ENCODE measurements at regions not wholly inside any gene's neighbourhood (a gene's known extent, or its start where the extent isn't known, plus 50 kb on each side); places are given as distances from the start of the nearest gene placed in this dataset.

- H4K20me1 ChIP-seq (ENCODE audit: insufficient read depth, low read length) = no peaks in the 10 kb centered on the region
- no peaks in the 10 kb centered on the region for H3K79me2 ChIP-seq (ENCODE audit: low read length)
- peaks cover under 1% of the 10 kb centered on the region; the same call in 1 of the 2 replicates for H3K4me1 ChIP-seq (ENCODE audit: low read length)
- no peaks in the 10 kb centered on the region for H3K27me3 ChIP-seq (ENCODE audit: low read depth, low read length)
- no peak overlapping the region for H3K9ac ChIP-seq (ENCODE audit: low read length)
- TF ChIP-seq CTCF (IDR thresholded peaks at IDR 0.05; ENCODE audit: low read depth, low read length) (peak; percentile 88), EZH2phosphoT487 (IDR thresholded peaks at IDR 0.05; ENCODE audit: low read depth) (no peak)
- no peaks in the 10 kb centered on the region for H3K36me3 ChIP-seq (replicated peaks; ENCODE audit: low read depth, low read length)
- H3K4me3 ChIP-seq (ENCODE audit: low read length) = no peak overlapping the region
- peak overlapping the region; percentile 34; the same call in 1 of the 2 replicates for H2AFZ ChIP-seq (ENCODE audit: low read depth, low read length)
- no peak overlapping the region for H3K27ac ChIP-seq (ENCODE audit: low read length)
- no peaks in the 10 kb centered on the region for H3K9me3 ChIP-seq (ENCODE audit: insufficient read depth, low read length)
- peak overlapping the region; percentile 31; the same call in 1 of the 2 replicates for H3K4me2 ChIP-seq (ENCODE audit: low read length)
These were observed 409.5 kb downstream of the SLC6A15 start for GRCh38 chr12:84502907-84503787.

DNA sequence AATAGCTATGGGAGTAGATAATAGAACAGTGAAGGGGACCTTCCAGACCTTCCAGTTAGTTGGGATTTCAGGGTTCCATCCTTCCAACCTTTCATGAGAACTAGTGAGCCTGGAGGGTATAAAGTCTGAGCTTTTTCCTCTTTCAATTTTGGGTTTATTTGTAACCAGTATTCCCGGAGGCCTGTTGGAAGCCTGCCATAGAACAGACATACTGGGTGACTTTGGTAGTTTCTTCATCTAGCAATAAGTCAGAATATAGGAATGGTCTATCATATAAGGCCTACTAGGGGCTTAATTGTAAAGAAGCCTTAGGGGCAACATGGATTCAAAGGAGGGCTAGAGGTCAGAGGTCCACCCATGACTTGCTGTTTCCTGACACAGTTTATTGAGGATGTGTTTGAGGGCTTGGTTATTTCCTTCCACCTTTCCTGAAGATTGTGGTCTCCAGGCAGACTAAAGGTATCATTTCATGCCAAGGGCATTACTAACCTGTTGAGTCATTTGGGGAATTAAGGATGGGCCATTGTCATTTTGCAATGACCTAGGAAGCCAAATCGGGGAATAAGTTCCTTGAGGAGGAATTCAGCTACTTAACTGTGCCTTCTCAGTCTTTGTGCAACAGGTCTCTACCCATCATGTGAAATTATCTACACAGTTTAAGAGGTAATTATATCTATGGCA is 410.3 kb downstream of the SLC6A15 start:
- Histone ChIP-seq H3K9me3 (ENCODE audit: insufficient read depth, low read length) (no peaks in the 10 kb centered on the region), H3K27me3 (ENCODE audit: low read depth, low read length) (no peaks in the 10 kb centered on the region), H3K4me2 (ENCODE audit: low read length) (no peak overlapping the region), H2AFZ (ENCODE audit: low read depth, low read length) (no peak overlapping the region), H3K4me3 (ENCODE audit: low read length) (no peak overlapping the region), H4K20me1 (ENCODE audit: insufficient read depth, low read length) (no peaks in the 10 kb centered on the region), H3K27ac (ENCODE audit: low read length) (no peak overlapping the region), H3K9ac (ENCODE audit: low read length) (no peak overlapping the region), H3K79me2 (ENCODE audit: low read length) (no peaks in the 10 kb centered on the region), H3K36me3 (replicated peaks; ENCODE audit: low read depth, low read length) (no peaks in the 10 kb centered on the region), H3K4me1 (ENCODE audit: low read length) (no peaks in the 10 kb centered on the region)
- TF ChIP-seq CTCF (IDR thresholded peaks at IDR 0.05; ENCODE audit: low read depth, low read length) (no peak), EZH2phosphoT487 (IDR thresholded peaks at IDR 0.05; ENCODE audit: low read depth) (no peak)

DNA sequence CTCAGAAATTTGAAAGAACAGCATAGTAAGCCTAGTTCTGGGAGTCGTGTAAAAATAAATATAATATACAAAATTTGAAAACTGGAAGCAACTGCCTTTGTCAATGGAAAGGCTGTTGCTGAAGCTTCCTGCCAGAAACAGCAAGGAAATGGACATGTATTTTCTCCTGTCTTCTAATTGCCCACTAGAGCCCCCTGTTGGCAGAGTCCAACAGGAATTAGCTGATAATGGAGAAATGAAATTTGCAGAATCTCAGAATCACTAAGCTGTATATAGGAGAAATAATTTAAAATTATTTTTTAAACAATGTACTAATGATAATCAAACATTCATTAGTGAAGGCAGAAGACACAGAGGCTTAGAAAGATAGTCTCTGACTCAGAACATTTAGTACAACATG is 414.8 kb downstream of the SLC6A15 start:
- Histone ChIP-seq H3K4me1 (ENCODE audit: low read length) (no peaks in the 10 kb centered on the region), H3K4me3 (ENCODE audit: low read length) (no peak overlapping the region), H3K27ac (ENCODE audit: low read length) (no peak overlapping the region), H2AFZ (ENCODE audit: low read depth, low read length) (no peak overlapping the region), H3K36me3 (replicated peaks; ENCODE audit: low read depth, low read length) (no peaks in the 10 kb centered on the region), H3K79me2 (ENCODE audit: low read length) (no peaks in the 10 kb centered on the region), H4K20me1 (ENCODE audit: insufficient read depth, low read length) (no peaks in the 10 kb centered on the region), H3K9ac (ENCODE audit: low read length) (no peak overlapping the region), H3K4me2 (ENCODE audit: low read length) (no peak overlapping the region), H3K27me3 (ENCODE audit: low read depth, low read length) (no peaks in the 10 kb centered on the region), H3K9me3 (ENCODE audit: insufficient read depth, low read length) (no peaks in the 10 kb centered on the region)
- TF ChIP-seq CTCF (IDR thresholded peaks at IDR 0.05; ENCODE audit: low read depth, low read length) (peak; percentile 71), EZH2phosphoT487 (IDR thresholded peaks at IDR 0.05; ENCODE audit: low read depth) (no peak)

DNA sequence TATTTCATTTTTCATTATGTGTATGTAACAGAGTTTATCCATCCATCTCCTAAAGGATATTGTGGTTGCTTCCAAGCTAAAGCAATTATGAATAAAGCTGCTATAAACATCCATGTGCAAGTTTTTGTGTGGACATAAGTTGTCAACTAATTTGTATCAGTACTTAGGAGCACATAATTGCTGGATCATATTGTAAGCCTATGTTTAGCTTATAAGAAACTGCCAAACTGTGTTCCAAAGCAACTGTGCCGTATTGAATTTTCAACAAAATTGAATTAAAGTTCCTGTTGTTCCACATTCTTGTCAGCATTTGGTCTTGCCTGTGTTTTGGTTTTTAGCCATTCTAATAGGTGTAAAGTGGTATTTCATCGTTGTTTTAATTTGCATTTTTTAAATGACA is 416.9 kb downstream of the SLC6A15 start:
- Histone ChIP-seq H2AFZ (ENCODE audit: low read depth, low read length) (no peak overlapping the region), H3K9ac (ENCODE audit: low read length) (no peak overlapping the region), H3K27ac (ENCODE audit: low read length) (no peak overlapping the region), H3K9me3 (ENCODE audit: insufficient read depth, low read length) (no peaks in the 10 kb centered on the region), H3K4me2 (ENCODE audit: low read length) (no peak overlapping the region), H3K79me2 (ENCODE audit: low read length) (no peaks in the 10 kb centered on the region), H3K4me3 (ENCODE audit: low read length) (no peak overlapping the region), H3K4me1 (ENCODE audit: low read length) (no peaks in the 10 kb centered on the region), H4K20me1 (ENCODE audit: insufficient read depth, low read length) (no peaks in the 10 kb centered on the region), H3K36me3 (replicated peaks; ENCODE audit: low read depth, low read length) (no peaks in the 10 kb centered on the region), H3K27me3 (ENCODE audit: low read depth, low read length) (no peaks in the 10 kb centered on the region)
- TF ChIP-seq EZH2phosphoT487 (IDR thresholded peaks at IDR 0.05; ENCODE audit: low read depth) (no peak), CTCF (IDR thresholded peaks at IDR 0.05; ENCODE audit: low read depth, low read length) (no peak)
